ENCODE measurements at regions not wholly inside any gene's neighbourhood (a gene's known extent, or its start where the extent isn't known, plus 50 kb on each side); places are given as distances from the start of the nearest gene placed in this dataset.

DNA sequence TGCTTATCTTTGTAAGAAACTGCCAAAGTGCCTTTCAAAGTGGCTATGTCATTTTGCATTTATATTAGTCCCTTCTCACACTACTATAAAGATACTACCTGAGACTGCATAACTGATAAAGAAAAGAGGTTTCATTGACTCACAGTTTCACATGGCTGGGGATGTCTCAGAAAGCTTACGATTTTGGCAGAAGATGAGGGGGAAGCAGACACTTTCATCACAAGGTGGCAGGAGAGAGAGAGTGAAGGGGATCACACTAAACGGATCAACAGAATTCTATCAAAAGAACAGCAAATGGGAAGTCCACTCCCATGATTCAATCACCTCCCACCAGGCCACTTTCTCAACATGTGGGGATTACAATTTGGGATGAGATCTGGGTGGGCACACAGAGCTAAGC lies 1352.0 kb upstream of the B3GALT2 start:
- DNase-seq (ENCODE audit: extremely low read depth, low read depth) = no peak
- TF ChIP-seq, protein P1, sequence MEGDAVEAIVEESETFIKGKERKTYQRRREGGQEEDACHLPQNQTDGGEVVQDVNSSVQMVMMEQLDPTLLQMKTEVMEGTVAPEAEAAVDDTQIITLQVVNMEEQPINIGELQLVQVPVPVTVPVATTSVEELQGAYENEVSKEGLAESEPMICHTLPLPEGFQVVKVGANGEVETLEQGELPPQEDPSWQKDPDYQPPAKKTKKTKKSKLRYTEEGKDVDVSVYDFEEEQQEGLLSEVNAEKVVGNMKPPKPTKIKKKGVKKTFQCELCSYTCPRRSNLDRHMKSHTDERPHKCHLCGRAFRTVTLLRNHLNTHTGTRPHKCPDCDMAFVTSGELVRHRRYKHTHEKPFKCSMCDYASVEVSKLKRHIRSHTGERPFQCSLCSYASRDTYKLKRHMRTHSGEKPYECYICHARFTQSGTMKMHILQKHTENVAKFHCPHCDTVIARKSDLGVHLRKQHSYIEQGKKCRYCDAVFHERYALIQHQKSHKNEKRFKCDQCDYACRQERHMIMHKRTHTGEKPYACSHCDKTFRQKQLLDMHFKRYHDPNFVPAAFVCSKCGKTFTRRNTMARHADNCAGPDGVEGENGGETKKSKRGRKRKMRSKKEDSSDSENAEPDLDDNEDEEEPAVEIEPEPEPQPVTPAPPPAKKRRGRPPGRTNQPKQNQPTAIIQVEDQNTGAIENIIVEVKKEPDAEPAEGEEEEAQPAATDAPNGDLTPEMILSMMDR (IDR thresholded peaks at IDR 0.05; ENCODE audit: low read depth, low read length) = no peak

DNA sequence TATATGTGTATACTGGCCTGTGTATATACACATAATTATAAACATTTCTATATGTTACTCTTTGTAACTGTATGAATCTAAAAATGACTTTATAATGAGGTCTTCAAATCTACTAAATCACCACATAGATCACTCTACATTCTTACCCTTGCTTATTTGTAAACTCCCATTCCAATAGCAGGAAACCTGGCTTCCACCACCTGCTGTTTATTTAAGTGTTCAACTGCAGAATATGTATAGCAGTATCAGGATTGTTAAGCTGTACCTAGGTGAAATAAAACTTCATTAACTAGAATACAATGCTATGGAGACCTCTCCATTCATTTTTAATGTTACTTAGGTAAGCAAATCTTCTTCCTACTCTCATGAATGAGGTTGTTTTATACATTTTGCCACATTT lies 1351.1 kb upstream of the B3GALT2 start:
- DNase-seq (ENCODE audit: extremely low read depth, low read depth) = no peak
- TF ChIP-seq, protein P1 (IDR thresholded peaks at IDR 0.05; ENCODE audit: low read depth, low read length) = no peak

DNA sequence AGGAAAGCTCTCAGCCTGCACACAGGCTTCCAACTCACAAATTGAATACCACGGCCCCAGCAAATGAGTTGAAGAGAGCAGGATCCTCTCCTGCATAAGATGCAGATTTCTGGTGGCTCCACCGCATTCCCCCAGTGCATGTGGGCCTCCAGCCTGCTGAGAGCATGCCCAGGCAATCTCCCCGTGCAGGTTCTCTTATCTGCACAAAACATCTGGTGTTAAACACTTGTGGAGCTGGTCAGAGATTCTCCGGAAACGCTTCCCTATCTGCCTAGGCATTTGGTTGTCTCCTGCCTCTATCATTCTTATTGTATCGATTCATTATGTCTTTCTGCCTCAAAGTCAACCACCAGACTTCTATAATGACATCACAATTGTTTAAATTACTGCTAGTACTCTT lies 1349.0 kb upstream of the B3GALT2 start:
- TF ChIP-seq, protein P1 (IDR thresholded peaks at IDR 0.05; ENCODE audit: low read depth, low read length) = no peak
- no peak for DNase-seq (ENCODE audit: extremely low read depth, low read depth)

DNA sequence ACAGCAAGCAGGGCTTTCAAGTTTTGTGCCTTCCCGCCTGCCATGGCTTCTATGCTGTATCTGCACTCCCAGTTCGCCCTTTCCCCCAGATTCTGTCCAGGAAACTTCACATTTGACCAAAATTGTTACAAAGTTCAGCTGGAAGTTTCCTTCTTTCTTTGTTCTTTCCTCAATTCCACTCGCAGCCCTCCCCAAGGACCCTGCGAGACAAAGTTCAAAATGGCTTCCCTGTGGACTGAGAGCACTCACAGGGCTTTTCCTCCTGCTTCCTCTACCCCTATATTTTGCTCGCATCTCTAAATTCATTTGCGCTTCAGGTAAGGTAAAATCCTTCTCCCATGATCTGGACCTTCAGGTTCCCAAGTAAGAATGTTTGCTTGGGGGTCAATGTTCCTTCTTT lies 1348.4 kb upstream of the B3GALT2 start:
- TF ChIP-seq, protein P1 (IDR thresholded peaks at IDR 0.05; ENCODE audit: low read depth, low read length) = no peak
- no peak for DNase-seq (ENCODE audit: extremely low read depth, low read depth)

DNA sequence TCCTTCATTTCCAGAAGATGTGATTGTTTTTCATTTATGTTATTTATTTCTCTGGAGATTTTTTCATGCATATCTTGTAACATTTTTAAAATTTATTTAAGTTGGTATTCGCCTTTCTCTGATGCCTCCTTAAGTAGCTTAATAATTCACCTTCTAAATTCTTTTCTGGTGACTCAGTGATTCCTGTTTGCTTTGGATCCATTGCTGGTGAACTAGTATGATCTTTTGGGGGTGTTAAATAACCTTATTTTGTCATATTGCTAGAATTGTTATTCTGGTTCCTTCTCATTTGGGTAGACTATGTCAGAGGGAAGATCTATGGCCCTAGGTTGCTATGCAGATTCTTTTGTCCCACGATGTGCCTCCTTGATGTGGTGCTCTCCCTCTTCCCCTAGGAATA lies 1347.2 kb upstream of the B3GALT2 start:
- no peak for DNase-seq (ENCODE audit: extremely low read depth, low read depth)
- TF ChIP-seq, protein P1 (IDR thresholded peaks at IDR 0.05; ENCODE audit: low read depth, low read length) = no peak

DNA sequence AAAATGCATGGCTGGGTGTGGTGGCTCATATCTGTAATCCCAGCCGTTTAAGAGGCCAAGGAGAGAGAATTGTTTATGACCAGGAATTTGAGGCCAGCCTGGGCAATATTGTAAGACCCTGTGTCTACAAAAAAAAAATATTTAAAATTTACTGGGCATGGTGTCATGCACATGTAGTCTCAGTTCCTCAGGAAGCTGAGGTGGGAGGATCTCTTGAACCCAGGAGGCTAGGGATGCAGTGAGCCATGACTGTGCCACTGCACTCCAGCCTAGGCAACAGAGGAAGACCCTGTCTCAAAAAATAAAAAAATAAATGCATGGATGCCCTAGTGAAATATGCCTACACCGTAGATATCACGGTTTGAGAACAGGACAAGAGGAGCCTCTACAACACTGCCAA lies 1331.2 kb upstream of the B3GALT2 start:
- DNase-seq (ENCODE audit: extremely low read depth, low read depth) = no peak
- TF ChIP-seq, protein P1 (IDR thresholded peaks at IDR 0.05; ENCODE audit: low read depth, low read length) = no peak

DNA sequence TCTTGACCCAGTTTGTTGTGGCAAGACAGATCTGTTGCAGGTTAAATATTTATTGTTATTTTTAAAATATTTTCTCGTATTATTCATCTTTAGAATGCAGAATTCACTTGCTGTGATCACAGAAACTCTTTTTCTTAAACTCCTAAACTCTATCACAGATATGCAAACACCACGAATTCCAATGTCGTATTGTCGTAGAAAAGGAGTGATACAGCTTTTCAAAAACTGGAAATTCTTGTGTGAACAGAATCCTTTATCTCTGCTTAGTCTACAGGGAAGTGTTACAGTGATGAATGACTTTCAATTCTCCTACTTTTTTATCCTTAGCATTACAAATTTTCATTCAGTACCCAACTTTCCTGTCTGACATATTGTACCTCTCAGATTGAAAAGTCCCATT lies 1329.5 kb upstream of the B3GALT2 start:
- no peak for DNase-seq (ENCODE audit: extremely low read depth, low read depth)
- TF ChIP-seq, protein P1 (IDR thresholded peaks at IDR 0.05; ENCODE audit: low read depth, low read length) = no peak
